ENCODE measurements at regions not wholly inside any gene's neighbourhood (a gene's known extent, or its start where the extent isn't known, plus 50 kb on each side); places are given as distances from the start of the nearest gene placed in this dataset.

DNA sequence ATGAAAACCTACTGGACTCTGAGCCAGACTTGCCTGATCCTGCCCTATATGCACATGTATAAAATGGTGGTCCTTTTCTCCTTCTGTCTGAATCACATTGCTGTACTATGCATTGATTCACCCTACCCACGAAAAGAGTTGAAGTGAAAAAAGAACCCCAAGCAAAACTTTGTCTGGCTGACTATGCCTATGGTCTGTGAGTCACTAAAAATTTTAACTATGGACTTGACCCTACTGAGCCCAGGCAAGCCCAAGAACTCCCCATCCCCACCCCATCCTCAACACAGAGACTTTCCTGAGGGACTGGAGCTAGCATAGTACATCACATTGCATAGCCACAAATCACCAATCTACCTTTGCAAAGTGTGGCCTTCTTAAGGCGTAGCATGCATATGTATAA lies 116.6 kb upstream of the TENM3 start:
- no peak for DNase-seq

- no peak for DNase-seq
Measured at GRCh38 chr4:182133033-182133432, 110.2 kb upstream of the TENM3 start.

DNA sequence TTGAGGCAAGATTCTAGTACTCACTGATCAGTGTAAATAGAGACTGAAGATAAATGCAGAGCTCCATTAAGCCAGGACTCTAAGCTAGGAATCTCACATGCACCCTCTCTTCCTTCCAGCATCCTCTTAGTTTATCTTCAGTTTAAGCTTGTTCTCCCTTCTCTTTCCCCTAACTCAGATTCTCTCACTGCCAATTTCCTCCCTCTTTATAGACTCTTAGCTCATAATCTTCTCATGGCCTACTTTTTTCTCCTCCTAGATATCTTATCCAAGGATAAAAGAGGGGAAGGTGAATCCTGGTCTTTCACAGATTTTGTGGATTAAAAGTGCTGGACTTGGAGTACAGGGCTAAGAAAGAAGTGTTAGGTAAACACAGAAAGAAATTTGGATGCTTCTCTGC lies 108.9 kb upstream of the TENM3 start:
- DNase-seq = no peak

DNA sequence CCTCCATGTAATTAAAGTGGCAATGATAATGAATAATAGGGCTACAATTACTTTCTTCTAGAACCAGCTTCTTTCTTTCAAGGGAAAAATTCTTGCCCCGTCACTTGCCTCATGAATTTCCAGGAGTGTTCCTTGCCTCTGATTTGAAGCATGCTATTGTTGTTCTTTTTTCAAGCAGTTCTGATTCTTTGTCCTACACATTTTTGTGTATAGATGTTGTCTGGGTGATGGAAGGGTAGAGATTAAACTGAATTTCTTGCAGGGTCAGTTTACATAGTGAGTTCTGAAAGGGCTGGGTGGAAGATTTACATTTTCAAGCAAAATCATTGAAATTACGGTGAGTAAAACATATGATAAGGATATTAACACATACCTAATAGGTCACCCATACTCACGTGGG lies 107.0 kb upstream of the TENM3 start:
- no peak for DNase-seq

GRCh38 chr4:182137343-182137742 lies 105.9 kb upstream of the TENM3 start:
- DNase-seq = no peak

- no peak for DNase-seq
Measured at GRCh38 chr4:182139491-182139890, 103.7 kb upstream of the TENM3 start.

DNA sequence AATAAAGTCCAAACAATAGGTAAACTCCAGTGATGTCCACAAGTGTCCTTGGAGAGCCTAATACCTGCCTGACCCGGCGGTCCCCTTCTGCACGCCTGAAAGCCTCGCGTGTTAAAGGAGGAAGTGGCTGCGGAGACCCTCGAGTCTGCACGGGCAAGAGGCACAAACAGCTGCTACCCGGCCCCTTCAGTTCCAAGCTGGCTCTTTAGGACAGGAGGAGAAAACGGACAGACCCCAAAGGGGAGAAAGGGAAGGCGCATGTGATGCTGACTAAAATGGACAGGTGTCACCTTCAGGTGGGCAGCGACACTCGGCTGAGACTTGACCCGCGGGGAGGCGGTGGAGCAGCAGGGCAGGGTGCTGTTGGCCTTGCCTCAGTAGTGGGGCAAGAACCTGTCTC lies 102.7 kb upstream of the TENM3 start:
- no peak for DNase-seq

GRCh38 chr4:182141061-182141460 lies 102.1 kb upstream of the TENM3 start:
- no peak for DNase-seq

DNA sequence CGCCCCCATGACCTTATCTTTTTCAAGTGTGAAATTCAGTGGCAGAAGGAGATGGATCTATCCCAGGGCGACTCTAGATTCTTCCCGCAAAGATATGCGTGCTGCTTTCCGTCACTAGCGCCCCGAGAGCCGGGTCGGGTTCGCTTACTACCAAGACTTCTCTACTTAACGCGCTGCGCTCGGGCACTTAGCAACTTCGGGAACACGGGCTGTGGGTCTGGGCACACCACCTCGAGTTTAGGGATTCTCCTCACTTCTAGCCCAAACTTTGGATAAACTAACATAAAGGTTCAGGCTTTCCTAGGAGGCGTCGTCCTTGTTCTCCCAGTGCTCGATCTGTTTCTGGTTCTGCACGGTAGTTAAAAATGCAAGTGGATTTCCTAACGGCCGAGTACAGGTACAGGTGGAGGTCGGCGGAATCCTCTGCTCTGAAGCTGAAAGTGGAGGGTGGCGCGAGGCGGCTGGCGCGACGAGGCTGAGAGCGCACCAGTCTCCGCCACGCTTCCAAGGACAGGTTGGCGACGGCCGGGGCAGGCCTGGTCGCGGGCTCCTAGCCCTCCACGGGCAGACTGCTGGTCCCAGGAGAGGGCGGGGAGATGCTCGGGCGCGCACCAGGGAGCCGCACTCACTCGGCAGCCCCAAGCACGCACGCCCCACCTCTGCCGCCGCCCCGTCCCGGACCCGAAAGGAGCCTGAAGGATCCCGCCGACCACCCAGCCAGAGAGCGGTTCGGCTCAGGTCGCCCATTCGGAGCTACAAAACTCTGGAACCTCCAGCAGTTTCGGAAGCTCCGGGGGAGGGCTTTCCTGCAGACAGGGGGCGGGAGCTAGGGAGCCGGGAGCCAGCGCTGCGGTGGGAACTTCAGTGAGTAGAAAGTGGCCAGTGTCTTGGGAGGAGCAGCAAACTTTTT lies 100.8 kb upstream of the TENM3 start:
- no peak for DNase-seq

GRCh38 chr4:182143086-182143821 lies 99.9 kb upstream of the TENM3 start:
- no peak for DNase-seq

DNA sequence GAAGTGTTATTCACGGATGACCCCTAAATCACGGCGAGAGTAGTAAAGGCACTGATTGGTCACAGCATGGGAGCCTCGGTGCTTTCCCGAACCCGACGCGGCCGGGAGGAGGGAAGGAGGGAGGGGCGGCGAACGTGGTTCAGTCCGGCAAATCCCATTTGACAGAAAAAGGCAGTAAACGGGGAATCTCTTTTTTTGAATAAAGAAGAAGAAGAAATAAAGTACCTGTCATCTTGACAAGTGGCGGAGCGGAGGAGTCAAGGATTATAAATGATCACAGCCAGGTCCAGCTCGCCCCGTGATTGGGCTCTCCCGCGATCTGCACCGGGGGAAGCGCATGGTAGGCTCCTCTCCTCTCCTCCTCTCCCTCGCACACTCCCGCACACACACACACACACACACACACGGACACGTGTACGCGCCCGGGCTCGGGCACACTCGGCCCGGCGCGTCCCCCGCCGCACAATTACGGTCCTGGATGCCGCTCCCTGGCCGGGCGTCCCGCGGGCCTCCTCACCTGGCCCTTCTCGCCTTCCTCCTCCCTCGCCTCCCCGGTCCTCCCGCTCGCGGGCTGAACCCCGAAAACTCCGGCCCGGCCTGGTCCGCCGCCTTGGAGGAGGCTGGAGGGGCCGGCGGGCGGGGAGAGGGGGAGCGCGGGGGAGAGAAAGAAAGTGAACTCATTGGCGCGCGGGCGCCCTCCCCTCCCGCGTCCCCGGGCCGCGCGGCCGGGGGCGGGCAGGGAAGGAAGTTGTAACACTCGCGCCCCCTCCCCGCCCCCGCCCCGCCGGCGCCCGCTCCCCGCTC lies 99.2 kb upstream of the TENM3 start:
- DNase-seq = no peak

- no peak for DNase-seq
Measured at GRCh38 chr4:182144626-182145333, 98.4 kb upstream of the TENM3 start.

DNA sequence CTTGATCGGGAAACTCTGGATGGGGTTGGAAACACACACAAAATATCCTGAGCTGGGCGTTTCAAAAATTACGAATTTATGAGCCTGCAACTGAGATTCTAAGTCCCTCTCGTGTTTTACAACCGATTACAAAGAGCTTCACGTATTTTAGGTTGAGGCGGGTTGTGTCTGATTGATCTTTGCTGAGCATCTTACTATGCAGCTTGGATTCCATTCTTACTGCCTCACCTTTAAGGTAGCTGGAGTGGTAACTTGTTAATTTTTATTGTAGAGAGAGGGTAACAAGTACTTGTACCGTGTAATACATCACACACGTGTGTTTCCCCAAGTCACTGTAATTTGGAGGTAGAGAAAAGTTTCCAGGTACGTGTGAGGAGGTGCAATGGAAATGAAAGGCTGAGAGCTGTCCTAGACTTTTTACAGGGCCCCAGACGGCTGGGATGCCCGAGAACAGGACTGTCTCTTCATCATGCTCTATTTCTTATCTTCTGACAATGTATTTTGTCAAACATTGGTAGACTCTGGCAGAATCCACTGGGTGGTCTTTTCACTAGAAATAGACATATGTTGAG lies 97.8 kb upstream of the TENM3 start:
- DNase-seq = no peak

DNA sequence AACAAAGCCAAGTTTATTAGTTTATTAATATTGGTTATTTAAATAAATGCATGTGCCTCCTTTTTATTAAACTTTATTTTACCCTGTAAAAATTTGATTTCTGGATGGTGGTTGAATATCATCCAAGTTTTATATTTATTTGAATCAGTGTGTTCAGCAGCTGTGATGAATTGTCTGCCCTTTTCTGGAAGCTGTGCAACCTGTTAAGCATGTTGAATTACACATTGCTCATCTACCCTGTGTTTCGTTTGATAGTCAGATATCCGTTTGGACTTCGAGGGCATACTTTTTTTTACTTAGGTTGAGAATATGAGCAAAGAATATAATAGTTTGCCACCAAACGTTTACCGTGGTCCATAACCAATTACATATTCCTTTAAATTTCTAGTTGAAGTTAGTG lies 95.8 kb upstream of the TENM3 start:
- no peak for DNase-seq

- no peak for DNase-seq
Measured at GRCh38 chr4:182150645-182151044, 92.6 kb upstream of the TENM3 start.

- DNase-seq = no peak
Measured at GRCh38 chr4:182155806-182156205, 87.4 kb upstream of the TENM3 start.

DNA sequence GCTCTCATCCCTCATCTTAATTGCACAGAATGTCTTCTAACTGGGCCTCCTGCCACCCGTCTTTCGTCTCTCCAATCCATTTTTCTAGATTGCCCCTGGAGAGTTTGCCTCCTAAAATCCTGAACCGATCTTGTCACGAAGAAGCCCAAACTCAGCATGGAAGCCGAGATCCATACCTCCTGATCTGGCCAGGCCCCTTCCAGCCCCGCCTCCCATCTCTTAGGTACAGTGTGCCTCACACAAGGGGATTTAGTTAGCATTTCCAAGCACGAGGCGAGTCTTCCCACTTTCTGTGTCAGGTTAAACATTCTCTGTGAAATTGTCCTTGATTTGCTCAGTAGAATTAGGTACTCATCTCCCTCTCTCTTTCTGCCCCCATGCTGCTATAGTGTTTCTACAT lies 80.0 kb upstream of the TENM3 start:
- no peak for DNase-seq

DNA sequence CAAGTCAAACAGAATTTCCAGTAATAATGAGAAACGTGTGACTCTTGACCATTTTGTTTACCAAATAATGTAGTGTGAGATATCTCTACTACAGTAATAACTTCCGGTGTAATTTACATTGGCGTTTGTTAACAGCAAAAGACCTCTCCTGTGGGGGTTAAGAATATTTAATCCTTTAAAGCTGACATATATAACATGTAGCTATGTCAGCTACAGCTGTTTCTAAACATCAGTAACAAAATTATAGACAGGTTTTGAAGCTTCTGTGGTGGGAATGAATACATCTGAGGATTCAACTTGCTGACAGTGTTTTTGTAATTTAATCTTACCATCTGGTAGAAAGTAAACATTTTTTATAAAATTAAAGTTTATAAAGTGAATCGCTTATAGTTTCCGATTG lies 73.6 kb upstream of the TENM3 start:
- DNase-seq = no peak

- DNase-seq = no peak
Measured at GRCh38 chr4:182169987-182170386, 73.2 kb upstream of the TENM3 start.

GRCh38 chr4:182170417-182170935 lies 72.7 kb upstream of the TENM3 start:
- DNase-seq = no peak

- DNase-seq = no peak
Measured at GRCh38 chr4:182174979-182175378, 68.2 kb upstream of the TENM3 start.

All from CD4-positive, alpha-beta T cell treated with Interleukin-10 for 1 hour (primary cell).